ENCODE measurements at regions not wholly inside any gene's neighbourhood (a gene's known extent, or its start where the extent isn't known, plus 50 kb on each side); places are given as distances from the start of the nearest gene placed in this dataset.
A peak's percentile ranks its signal among the peaks of the same experiment; 100 is the strongest.

DNA sequence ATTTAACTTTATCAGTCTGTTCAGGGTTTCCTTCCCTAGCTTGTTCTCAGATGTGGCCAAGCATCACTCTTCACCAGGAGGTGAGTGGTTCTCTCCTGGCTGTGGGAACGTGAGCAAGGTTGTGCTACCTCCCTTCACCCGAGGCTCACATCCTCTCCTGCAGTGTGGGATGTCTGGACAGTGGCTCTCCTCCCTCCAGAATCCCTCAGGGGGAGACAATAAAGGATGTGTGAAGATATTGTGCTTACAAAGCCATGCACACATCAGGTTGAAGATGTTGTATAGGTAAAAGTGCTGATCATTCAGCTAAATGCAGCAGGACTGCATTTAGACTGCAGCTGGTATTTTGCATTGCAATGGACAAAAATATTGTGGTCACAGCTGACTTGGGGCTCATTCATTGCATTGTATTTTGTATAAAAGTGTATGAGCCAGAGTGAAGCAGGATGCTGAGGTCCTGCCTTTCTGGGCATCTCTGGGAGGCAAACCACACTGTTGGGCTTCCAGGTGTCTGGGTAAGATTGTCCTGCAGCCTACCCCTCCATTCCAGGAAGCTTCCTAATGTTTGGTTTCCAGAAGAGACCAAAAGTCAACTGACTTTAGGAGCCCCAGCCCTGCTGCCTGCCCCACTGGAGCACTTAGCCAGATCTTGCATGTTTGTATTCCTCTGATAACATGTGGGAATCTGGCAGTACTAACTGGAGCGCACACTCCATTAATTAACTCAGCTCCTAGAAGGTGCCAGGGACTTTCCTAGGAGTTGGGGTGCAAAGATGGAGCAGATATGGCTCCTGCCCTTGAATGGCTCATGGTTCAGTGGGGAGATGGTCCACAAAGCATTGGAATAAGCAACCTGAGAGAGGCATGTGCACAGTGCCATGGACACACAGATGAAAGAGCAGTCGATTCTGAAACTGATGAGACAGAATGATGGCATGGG is 292.5 kb upstream of the ZNF32 start:
- no peaks in the 10 kb centered on the region for H3K36me3 Mint-ChIP-seq
- ATAC-seq (ENCODE audit: low read depth in 2 of 2) (no peak), DNase-seq (no peak)
- H3K9me3 Mint-ChIP-seq, result peaks cover 0 to 13% (median 5%) of the 10 kb centered on the region in 7 donors
- H3K4me3 Mint-ChIP-seq, result peak overlapping the region in 1 of 8 donors; percentile 14
- peak overlapping the region in 1 of 6 donors; percentile 32 for H3K27ac Mint-ChIP-seq
- peaks cover 6 to 11% (median 10%) of the 10 kb centered on the region in 3 donors for H3K4me1 Mint-ChIP-seq
- H3K27me3 Mint-ChIP-seq, result peaks cover 6 to 10% (median 8%) of the 10 kb centered on the region in 3 donors

DNA sequence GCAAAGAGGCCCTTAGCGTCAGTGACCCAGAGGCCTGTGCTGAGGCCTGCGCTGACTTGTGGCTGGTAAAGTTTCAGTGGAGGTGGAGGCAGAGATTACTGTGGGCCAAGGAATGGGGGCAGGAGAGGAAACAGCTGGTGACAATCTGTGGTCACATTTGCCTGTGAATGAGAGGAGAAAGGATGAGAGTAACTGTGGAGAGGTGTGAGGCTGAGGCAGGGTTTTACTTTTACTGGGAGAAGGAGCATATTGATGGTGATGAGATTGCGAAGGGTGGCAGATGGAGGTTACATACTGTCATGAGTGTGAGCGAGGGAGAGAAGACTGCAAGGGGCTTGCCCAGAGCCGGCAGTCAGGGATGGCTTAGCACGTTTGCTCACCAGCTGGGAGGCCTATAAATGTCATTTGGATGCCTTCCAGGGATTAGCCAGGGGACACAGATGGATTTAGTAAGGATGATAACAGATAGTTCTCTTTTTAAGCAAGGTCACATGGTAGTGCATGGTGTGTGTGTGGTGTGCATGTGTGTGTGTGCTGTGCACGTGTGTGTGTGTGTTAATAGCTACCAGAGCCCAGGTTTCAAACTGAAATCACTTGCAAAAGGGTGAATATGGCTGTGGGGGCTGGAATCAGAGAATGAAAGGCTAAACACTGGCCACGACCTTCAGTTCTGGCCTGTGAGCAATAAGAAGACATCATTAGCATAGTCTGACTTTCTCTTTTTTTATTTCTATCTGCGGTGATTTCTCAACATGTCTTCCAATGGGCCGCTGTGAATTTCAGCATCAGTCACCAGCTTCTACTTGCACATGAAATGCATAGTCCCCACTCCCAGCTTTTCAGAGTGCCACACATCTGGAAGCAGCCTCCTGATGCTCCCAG is 291.5 kb upstream of the ZNF32 start:
- H3K9me3 Mint-ChIP-seq, result peaks cover 0 to 13% (median 5%) of the 10 kb centered on the region in 7 donors
- H3K36me3 Mint-ChIP-seq, result no peaks in the 10 kb centered on the region
- no peak for DNase-seq
- peaks cover 6 to 10% (median 8%) of the 10 kb centered on the region in 3 donors for H3K27me3 Mint-ChIP-seq
- peaks cover 6 to 11% (median 10%) of the 10 kb centered on the region in 3 donors for H3K4me1 Mint-ChIP-seq
- no peak overlapping the region for H3K27ac Mint-ChIP-seq
- no peak overlapping the region for H3K4me3 Mint-ChIP-seq
- ATAC-seq (ENCODE audit: low read depth in 2 of 2), result no peak

DNA sequence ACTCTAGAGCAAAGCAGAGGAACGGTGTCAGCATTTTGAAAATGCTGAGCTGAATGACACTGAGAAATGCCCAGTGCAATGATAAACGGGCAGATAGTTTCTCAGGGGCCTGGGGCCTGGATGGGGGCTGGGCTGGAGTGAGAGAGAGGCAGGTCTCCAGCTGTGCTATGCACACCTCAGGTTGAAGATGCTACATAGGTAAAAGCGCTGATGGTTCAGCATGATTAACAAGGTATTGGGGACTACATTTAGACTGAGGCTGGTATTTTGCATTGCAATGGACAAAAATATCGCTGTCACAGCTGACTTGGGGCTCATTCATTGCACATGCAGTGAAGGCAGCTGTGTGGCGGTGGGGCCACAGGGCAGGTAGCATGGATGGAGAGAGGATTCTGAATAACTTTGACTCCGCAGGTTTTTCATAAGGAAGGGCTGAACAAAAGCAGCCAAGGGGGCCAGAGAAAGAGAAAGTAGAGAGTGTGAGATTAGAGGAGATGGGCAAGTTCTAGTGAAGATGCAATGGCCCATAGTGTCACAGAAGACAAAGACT is 290.8 kb upstream of the ZNF32 start:
- peaks cover 6 to 11% (median 10%) of the 10 kb centered on the region in 3 donors for H3K4me1 Mint-ChIP-seq
- H3K4me3 Mint-ChIP-seq, result no peak overlapping the region
- peaks cover 6 to 10% (median 8%) of the 10 kb centered on the region in 3 donors for H3K27me3 Mint-ChIP-seq
- H3K36me3 Mint-ChIP-seq, result no peaks in the 10 kb centered on the region
- ATAC-seq (ENCODE audit: low read depth in 2 of 2) (no peak), DNase-seq (no peak)
- H3K27ac Mint-ChIP-seq, result peak overlapping the region in 1 of 6 donors; percentile 23
- H3K9me3 Mint-ChIP-seq, result peaks cover 0 to 10% (median 2%) of the 10 kb centered on the region in 7 donors

DNA sequence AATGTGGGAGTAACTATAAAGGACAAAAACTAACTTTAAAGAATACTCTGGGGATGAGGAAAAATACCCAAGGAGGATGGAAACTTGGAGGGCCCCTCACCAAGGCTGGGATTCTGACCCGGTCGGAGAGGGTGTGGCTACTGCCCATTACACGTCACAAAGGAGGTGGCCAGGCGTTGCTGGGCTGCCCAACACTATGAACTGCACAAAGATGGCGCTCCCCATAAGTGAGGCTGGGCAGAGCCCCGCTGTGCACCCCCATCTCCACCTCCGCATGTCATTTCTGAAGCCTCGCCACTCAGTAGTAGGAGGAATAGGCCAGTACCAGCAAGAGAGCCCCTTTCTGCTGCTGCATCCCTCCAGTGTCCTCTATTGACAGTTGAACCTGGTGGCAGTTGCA is 290.1 kb upstream of the ZNF32 start:
- peaks cover 6 to 10% (median 8%) of the 10 kb centered on the region in 3 donors for H3K4me1 Mint-ChIP-seq

DNA sequence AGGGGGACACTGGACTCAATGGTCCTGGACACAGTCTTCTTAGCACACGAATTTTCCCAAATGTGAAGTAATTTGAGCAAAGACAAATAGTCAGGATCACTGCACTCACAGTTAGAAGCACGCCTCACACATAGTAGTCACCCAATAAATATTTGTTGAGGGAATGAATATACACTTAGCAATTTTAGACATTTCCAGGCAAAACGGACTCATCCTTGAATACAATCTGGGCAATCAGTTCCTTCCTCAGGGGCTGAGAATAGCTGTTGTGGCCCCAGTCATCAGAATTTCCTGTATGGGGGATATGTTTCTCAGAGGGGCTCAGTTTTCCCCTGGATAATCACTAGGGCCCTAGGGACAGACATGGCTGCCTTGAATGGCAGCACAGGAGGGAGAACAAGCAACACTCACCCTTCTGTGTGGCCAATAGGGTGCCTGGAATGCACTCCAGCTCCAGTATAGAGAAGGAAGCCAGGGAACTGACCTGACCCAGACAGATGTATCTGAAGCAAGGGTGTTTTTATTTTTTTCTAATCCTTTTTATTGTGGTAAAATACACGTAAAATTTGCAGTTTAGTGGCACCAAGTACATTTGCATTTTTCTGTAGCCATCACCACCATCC is 282.7 kb upstream of the ZNF32 start:
- H3K36me3 Mint-ChIP-seq, result no peaks in the 10 kb centered on the region
- H3K4me3 Mint-ChIP-seq, result no peak overlapping the region
- no peak overlapping the region for H3K27ac Mint-ChIP-seq
- DNase-seq (no peak), ATAC-seq (ENCODE audit: low read depth in 2 of 2) (no peak)
- peaks cover 0 to 4% (median 0%) of the 10 kb centered on the region in 7 donors for H3K9me3 Mint-ChIP-seq
- H3K27me3 Mint-ChIP-seq, result peaks cover 0 to 12% (median 4%) of the 10 kb centered on the region in 3 donors
- H3K4me1 Mint-ChIP-seq, result no peaks in the 10 kb centered on the region

More for the DNA sequence above, 290.1 kb upstream of the ZNF32 start:
- no peak overlapping the region for H3K4me3 Mint-ChIP-seq
- no peak overlapping the region for H3K27ac Mint-ChIP-seq
- H3K9me3 Mint-ChIP-seq, result peaks cover 0 to 10% (median 2%) of the 10 kb centered on the region in 7 donors
- peaks cover 6 to 11% (median 10%) of the 10 kb centered on the region in 3 donors for H3K27me3 Mint-ChIP-seq
- no peaks in the 10 kb centered on the region for H3K36me3 Mint-ChIP-seq
- DNase-seq, result no peak
- ATAC-seq (ENCODE audit: low read depth in 2 of 2), result no peak

DNA sequence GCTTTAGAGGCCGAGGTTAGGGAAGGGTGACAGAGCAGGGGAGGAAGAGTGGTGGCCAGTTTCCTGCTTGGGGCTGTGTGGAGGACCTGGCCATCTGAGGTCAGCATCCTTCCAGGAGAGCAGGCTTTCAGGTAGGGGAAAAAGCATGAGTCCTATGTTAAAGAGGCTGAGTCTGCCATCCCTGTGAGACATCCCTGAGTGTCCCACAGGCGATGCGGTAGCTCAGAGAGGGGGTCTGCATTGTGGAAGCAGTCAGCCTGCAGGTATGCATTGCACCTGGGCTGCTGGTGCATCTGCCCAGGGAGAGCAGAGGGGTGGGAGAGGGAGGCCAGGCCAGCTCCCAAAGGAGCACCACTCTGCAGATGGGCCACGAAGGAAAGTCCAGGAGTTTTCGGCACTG is 282.1 kb upstream of the ZNF32 start:
- H3K36me3 Mint-ChIP-seq, result no peaks in the 10 kb centered on the region
- no peak overlapping the region for H3K27ac Mint-ChIP-seq
- H3K27me3 Mint-ChIP-seq, result peaks cover 0 to 12% (median 4%) of the 10 kb centered on the region in 3 donors
- H3K4me1 Mint-ChIP-seq, result no peaks in the 10 kb centered on the region
- no peak for DNase-seq
- H3K9me3 Mint-ChIP-seq, result peaks cover 0 to 4% (median 0%) of the 10 kb centered on the region in 7 donors
- H3K4me3 Mint-ChIP-seq, result no peak overlapping the region
- no peak for ATAC-seq (ENCODE audit: low read depth in 2 of 2)

DNA sequence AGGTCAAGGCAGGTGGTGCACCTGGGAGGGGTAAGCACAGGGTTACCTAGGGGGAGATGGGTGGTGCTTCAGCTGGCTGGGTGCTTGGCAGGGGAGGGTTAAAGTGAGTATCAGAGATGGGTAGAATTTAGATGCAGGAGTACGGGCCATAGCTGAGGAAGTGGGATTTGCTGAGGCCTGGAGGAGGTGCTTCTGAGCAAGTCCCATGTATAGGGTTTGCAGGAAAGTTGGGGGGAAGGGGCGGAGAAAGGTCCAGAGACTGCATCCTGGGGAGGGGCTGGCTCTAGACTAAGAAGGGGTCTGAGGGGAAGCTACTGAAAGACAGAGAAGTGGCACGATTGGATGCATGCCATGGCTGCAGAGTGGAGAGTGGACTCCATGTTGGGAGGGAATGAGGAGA is 281.6 kb upstream of the ZNF32 start:
- Mint-ChIP-seq H3K4me3 (no peak overlapping the region), H3K27ac (no peak overlapping the region), H3K9me3 (peaks cover 0 to 4% (median 0%) of the 10 kb centered on the region in 7 donors), H3K4me1 (no peaks in the 10 kb centered on the region), H3K36me3 (no peaks in the 10 kb centered on the region), H3K27me3 (peaks cover 0 to 12% (median 4%) of the 10 kb centered on the region in 3 donors)
- DNase-seq (no peak), ATAC-seq (ENCODE audit: low read depth in 2 of 2) (no peak)

DNA sequence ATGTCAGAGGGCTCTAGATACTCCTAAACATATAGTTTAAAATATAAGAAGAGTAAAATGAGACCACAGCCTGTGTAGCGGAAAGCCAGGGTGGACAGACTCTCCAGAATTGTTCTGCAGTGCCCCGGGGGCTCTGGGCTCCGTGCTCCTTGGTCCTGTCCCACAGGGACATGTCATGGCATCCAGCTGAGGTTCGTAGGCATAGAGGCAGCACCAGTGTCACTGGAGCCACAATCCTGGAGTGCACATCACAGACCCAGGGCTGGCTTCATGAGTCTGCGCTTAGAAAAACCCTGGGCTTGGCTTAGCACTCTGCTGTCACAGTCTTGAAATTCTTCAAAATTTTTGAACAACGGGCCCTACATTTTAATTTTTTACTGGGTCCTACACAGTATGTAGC is 280.4 kb upstream of the ZNF32 start:
- ATAC-seq (ENCODE audit: low read depth in 2 of 2) (no peak), DNase-seq (no peak)
- H3K36me3 Mint-ChIP-seq, result no peaks in the 10 kb centered on the region
- no peaks in the 10 kb centered on the region for H3K4me1 Mint-ChIP-seq
- peaks cover 0 to 7% (median 0%) of the 10 kb centered on the region in 7 donors for H3K9me3 Mint-ChIP-seq
- H3K27ac Mint-ChIP-seq, result no peak overlapping the region
- peaks cover 0 to 12% (median 4%) of the 10 kb centered on the region in 3 donors for H3K27me3 Mint-ChIP-seq
- no peak overlapping the region for H3K4me3 Mint-ChIP-seq

DNA sequence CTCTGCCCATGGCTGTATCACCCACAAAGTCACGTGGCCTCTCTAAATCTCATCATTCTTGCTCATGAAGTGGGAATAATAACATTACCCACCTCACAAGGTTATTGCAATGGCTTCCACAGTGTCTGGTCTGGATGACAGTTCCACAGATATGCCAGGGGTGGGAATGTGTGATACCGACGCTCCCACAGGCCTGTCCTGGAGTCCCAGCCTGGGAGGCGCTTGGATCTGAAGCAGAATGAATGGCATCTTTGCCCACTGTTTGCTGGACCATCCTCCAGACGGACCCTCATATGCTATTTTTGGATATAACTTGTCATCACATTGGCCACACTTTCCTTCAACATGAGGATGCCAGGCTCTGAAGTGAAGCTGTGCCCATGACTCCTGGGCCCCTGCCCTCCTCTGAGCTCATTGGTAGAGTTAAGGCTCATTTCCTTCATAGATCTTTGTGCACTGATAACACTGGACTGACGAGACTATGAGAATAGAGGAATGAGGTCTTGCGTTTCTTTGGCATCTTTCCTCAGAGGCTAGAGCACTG is 279.8 kb upstream of the ZNF32 start:
- ATAC-seq (ENCODE audit: low read depth in 2 of 2), result no peak
- Mint-ChIP-seq H3K4me3 (no peak overlapping the region), H3K27ac (no peak overlapping the region), H3K36me3 (no peaks in the 10 kb centered on the region), H3K4me1 (no peaks in the 10 kb centered on the region), H3K27me3 (peaks cover 0 to 12% (median 3%) of the 10 kb centered on the region in 3 donors), H3K9me3 (peaks cover 0 to 7% (median 0%) of the 10 kb centered on the region in 7 donors)
- no peak for DNase-seq

DNA sequence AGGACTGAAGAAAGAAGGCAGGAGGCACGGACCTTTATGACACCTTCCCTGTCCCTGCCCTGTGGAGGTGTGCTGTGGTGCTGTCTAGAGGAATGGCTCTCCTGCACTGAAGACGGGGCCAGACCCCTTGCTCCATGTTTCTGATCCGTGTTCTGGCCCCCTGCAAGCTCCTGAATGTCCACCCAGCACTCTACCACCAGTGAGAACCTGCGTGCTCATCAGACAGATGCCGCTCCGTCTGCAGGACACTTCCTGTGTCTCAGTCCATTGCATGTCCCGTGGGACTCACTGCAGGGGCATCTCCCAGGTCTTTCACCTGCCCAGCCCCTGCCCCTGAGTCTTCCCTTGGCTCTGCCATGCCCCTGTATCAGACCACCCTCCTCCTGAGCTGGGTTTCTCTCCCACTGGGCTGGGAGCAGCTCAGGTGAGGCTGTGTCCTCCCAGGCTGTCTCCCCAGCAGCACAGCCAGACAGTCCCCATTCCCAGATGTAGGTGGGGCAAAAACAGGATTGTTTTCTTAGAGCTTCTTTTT is 278.3 kb upstream of the ZNF32 start:
- no peak overlapping the region for H3K4me3 Mint-ChIP-seq
- peaks cover 6 to 12% (median 9%) of the 10 kb centered on the region in 3 donors for H3K27me3 Mint-ChIP-seq
- ATAC-seq (ENCODE audit: low read depth in 2 of 2) (no peak), DNase-seq (no peak)
- H3K36me3 Mint-ChIP-seq, result no peaks in the 10 kb centered on the region
- no peaks in the 10 kb centered on the region for H3K4me1 Mint-ChIP-seq
- no peak overlapping the region for H3K27ac Mint-ChIP-seq
- H3K9me3 Mint-ChIP-seq, result peaks cover 0 to 7% (median 0%) of the 10 kb centered on the region in 7 donors

DNA sequence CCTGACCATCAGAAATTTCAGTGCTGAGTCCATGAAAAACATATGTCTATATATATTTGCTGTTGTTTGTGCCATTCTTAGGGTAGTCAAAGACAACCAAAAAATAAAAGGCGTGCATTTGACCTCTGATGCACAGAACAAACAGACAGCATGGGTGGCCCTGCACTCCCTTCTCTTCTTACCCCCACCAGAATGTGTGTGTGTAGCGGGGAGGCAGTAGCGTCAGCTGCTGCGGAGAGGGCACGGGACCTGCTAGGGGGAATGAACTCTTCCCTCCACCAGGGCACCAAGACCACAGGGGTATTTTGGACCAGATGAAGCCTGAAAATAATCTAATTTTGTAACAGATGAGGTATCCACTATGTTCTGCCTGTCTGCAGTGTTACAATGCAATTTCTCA is 277.7 kb upstream of the ZNF32 start:
- no peak overlapping the region for H3K4me3 Mint-ChIP-seq
- DNase-seq (no peak), ATAC-seq (ENCODE audit: low read depth in 2 of 2) (no peak)
- no peaks in the 10 kb centered on the region for H3K36me3 Mint-ChIP-seq
- peaks cover 0 to 7% (median 0%) of the 10 kb centered on the region in 7 donors for H3K9me3 Mint-ChIP-seq
- no peaks in the 10 kb centered on the region for H3K4me1 Mint-ChIP-seq
- peaks cover 6 to 12% (median 9%) of the 10 kb centered on the region in 3 donors for H3K27me3 Mint-ChIP-seq
- no peak overlapping the region for H3K27ac Mint-ChIP-seq

DNA sequence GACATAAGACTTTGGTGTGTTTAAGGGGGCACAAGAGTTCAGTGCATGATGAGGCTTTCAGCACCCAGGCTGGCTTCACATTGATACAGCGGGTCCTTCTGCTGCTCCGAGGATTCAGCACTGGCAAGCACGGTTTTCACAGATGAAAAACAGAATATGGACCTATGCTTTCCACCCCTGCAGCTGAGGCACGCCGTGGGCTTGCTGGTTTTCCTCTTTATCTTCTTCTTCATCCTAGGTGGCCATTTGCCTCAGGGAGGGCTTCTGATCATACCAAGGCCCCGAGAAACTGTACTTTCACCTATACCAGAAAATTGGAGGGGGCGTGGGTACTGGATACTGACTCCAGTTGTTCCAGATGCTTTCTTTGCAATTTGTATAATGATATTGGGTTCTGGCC is 277.1 kb upstream of the ZNF32 start:
- no peak overlapping the region for H3K27ac Mint-ChIP-seq
- no peak overlapping the region for H3K4me3 Mint-ChIP-seq
- no peaks in the 10 kb centered on the region for H3K36me3 Mint-ChIP-seq
- DNase-seq (no peak), ATAC-seq (ENCODE audit: low read depth in 2 of 2) (no peak)
- peaks cover 6 to 11% (median 9%) of the 10 kb centered on the region in 3 donors for H3K27me3 Mint-ChIP-seq
- no peaks in the 10 kb centered on the region for H3K4me1 Mint-ChIP-seq
- peaks cover 0 to 7% (median 0%) of the 10 kb centered on the region in 7 donors for H3K9me3 Mint-ChIP-seq
